BE2C (cell line): ENCODE measurements at regions not wholly inside any gene's neighbourhood (a gene's known extent, or its start where the extent isn't known, plus 50 kb on each side); places are given as distances from the start of the nearest gene placed in this dataset.

Experiments
- DNase-seq: peaks from one replicate; pipeline ENCODE4 v3.0.0-alpha.2; 2020
- H3K27me3 ChIP-seq: fragments of 250-450 bp; sonication (Bioruptor Pico); 2 replicates; pipeline ENCODE4 v1.5.1; 2020; ENCODE audit warnings: mild to moderate bottlenecking
- H3K36me3 ChIP-seq: fragments of 250-450 bp; sonication (Bioruptor Pico); 2 replicates; pipeline ENCODE4 v1.5.1; 2020; ENCODE audit warnings: mild to moderate bottlenecking
- H3K4me1 ChIP-seq: fragments of 250-450 bp; sonication (Bioruptor Pico); 2 replicates; pipeline ENCODE4 v1.5.1; 2020
- H3K4me3 ChIP-seq: 2 replicates; pipeline ENCODE4 v1.5.1; 2011; ENCODE audit warnings: low read depth, low read length
- H3K9me3 ChIP-seq: fragments of 250-450 bp; sonication (Bioruptor Pico); 2 replicates; pipeline ENCODE4 v1.5.1; 2020
- TF ChIP-seq, protein P1 (sequence below): IDR thresholded peaks from 2 replicates; pipeline ENCODE4 v1.5.1; 2012; ENCODE audit warnings: mild to moderate bottlenecking, low read depth, low read length

GRCh38 chr3:152921351-152921750 is 86.4 kb downstream of the P2RY1 start:
- H3K4me1 ChIP-seq: no peaks in the 10 kb centered on the region
- H3K4me3 ChIP-seq: no peak overlapping the region
- no peaks in the 10 kb centered on the region for H3K27me3 ChIP-seq
- TF ChIP-seq, protein P1, sequence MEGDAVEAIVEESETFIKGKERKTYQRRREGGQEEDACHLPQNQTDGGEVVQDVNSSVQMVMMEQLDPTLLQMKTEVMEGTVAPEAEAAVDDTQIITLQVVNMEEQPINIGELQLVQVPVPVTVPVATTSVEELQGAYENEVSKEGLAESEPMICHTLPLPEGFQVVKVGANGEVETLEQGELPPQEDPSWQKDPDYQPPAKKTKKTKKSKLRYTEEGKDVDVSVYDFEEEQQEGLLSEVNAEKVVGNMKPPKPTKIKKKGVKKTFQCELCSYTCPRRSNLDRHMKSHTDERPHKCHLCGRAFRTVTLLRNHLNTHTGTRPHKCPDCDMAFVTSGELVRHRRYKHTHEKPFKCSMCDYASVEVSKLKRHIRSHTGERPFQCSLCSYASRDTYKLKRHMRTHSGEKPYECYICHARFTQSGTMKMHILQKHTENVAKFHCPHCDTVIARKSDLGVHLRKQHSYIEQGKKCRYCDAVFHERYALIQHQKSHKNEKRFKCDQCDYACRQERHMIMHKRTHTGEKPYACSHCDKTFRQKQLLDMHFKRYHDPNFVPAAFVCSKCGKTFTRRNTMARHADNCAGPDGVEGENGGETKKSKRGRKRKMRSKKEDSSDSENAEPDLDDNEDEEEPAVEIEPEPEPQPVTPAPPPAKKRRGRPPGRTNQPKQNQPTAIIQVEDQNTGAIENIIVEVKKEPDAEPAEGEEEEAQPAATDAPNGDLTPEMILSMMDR: no peak
- no peaks in the 10 kb centered on the region for H3K9me3 ChIP-seq
- H3K36me3 ChIP-seq: no peaks in the 10 kb centered on the region
- no peak for DNase-seq

DNA sequence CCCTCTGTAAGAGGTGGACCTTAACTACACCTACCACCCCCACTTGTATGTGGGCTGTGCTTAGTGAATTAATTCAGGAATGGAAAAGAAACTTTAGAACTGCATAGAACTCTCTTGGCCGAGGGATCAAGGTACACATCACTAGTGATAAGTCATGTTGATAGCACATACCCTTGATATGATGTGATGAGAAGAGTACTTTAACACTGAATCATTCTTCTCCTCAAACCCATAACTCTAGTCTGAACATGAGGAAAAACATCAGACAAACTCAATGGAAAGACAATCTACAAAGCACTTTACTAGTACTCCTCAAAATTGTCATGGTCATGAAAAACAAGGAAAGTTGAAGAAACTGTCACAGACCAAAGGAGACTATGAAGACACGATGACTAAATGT is 87.6 kb downstream of the P2RY1 start:
- no peaks in the 10 kb centered on the region for H3K4me1 ChIP-seq
- H3K9me3 ChIP-seq: no peaks in the 10 kb centered on the region
- DNase-seq: no peak

DNA sequence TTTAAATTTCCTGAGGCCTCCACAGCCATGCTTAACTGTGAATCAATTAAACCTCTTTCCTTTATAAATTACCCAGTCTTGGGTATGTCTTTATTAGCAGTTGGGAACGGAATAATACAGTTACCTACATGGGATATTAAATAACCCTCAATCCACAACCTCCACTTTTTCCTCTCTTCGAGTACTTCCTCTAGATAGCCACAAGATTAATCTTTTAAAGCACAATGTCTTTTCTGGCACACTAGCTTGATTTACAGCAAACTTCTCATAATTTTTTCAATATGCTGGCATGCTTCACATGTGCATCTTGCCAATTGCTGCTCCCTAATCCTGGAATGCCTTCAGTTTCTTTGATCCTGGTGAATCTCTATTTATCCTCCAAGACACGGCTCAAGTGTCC is 92.2 kb downstream of the P2RY1 start:
- no peak overlapping the region for H3K4me3 ChIP-seq
- H3K36me3 ChIP-seq: no peaks in the 10 kb centered on the region
- H3K9me3 ChIP-seq: no peaks in the 10 kb centered on the region
- TF ChIP-seq, protein P1: no peak
- H3K4me1 ChIP-seq: no peaks in the 10 kb centered on the region
- DNase-seq: no peak
- H3K27me3 ChIP-seq: no peaks in the 10 kb centered on the region; the same call in 1 of the 2 replicates

More for the DNA sequence above, 87.6 kb downstream of the P2RY1 start:
- Histone ChIP-seq H3K27me3 (no peaks in the 10 kb centered on the region), H3K4me3 (no peak overlapping the region), H3K36me3 (no peaks in the 10 kb centered on the region)
- TF ChIP-seq, protein P1: no peak

GRCh38 chr3:152930516-152930915 is 95.6 kb downstream of the P2RY1 start:
- Histone ChIP-seq H3K4me3 (no peak overlapping the region), H3K36me3 (no peaks in the 10 kb centered on the region), H3K9me3 (no peaks in the 10 kb centered on the region), H3K4me1 (no peaks in the 10 kb centered on the region), H3K27me3 (no peaks in the 10 kb centered on the region; the same call in 1 of the 2 replicates)
- TF ChIP-seq, protein P1: no peak
- DNase-seq: no peak

DNA sequence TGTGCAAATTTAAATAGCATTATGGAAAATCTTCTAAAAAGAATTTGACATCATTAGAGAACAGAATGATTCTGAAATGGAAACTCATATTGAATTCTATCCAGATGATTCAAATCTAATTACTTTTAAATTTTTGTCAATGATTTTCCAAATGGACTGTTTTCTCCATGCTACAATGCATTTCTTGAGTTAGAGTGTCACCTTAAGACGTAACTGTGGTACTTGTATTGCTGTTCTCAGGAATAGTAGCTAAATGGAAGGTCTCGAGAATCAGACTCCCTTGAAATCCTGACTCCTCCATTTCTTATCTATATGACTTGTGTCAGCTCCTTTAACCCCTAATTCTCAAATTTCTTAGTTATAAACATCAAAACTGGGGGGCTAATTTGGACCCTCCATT is 102.3 kb downstream of the P2RY1 start:
- no peaks in the 10 kb centered on the region for H3K4me1 ChIP-seq
- no peak for DNase-seq
- TF ChIP-seq, protein P1: no peak
- H3K27me3 ChIP-seq: no peaks in the 10 kb centered on the region
- H3K36me3 ChIP-seq: no peaks in the 10 kb centered on the region
- H3K9me3 ChIP-seq: no peaks in the 10 kb centered on the region
- H3K4me3 ChIP-seq: no peak overlapping the region

GRCh38 chr3:152938974-152939636 is 104.2 kb downstream of the P2RY1 start:
- Histone ChIP-seq H3K9me3 (no peaks in the 10 kb centered on the region), H3K27me3 (no peaks in the 10 kb centered on the region), H3K4me1 (no peaks in the 10 kb centered on the region), H3K4me3 (no peak overlapping the region), H3K36me3 (no peaks in the 10 kb centered on the region)
- TF ChIP-seq, protein P1: no peak
- no peak for DNase-seq
